ENCODE measurements at regions not wholly inside any gene's neighbourhood (a gene's known extent, or its start where the extent isn't known, plus 50 kb on each side); places are given as distances from the start of the nearest gene placed in this dataset.
"Not testable (repeated sequence)": the region's sequence is repeated elsewhere in the genome, so short reads cannot be mapped to it uniquely, and the experiment has no call there.

DNA sequence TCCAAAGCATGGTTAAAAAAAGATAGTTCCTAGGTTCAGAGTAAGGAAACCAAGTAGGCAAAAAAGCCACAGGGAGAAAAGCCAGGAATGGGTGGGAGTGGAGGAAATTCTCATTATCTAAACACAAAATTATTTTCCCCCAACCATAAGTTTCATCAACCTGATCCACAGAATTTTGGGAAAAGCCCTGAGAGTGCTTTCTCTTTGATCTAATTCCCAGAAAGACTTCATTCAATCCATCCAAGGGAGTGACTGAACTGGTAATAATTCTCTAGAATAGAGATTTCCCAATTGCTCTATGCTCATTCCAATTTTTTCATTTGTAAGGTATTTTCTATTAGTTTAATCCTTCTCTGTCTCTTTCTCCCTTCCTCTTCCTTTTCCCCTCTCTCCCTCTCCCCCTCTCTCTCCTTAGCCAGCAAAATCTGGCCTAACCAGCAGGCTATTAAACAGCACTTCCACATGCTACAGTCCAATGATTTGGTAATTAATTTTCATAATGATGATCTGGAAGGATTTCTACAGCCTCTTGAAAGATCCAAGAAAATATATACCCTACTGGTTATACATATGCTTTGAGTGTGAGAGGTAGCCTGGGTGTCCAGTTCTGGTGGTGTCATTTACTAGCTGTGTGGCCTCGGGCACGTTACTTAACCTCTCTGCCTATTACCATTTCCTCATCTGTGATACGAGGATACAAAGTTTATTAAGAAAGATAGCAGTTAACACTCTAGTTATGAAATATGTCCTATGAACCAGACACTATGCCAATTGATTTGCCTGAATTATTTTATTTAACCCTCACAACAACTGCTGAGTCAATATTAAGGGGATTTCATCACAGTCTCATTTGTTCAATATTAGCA is 251.5 kb upstream of the RASGEF1B start:
- no peak for DNase-seq (ENCODE audit: low read depth)

DNA sequence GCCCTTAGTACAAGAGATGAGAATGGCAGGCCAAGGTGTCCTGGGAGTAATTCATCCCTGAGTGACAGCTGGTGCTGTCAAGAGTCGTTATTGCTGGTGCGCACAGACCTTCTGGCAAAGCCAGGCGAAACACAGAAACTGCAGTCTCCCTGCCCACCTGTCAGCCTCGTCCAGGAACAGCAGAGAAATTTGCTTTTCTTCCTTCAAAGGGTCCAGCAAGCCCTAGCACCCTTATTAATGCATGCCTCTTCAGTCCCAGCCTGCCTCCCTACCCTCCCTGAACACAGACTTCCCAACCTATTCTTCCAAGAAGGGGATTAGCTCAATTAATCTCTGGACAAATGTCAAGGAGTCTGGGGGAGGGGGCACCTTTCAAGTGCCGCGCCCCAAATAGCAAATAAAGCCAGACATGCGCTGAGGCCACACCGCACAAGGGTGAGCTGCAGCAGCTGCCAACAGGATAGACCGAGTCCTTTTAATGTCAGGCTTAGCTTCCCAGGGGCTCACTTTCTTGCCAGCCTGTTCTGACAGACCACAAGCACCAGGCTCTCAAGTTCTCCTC is 250.7 kb upstream of the RASGEF1B start:
- DNase-seq (ENCODE audit: low read depth), result no peak

DNA sequence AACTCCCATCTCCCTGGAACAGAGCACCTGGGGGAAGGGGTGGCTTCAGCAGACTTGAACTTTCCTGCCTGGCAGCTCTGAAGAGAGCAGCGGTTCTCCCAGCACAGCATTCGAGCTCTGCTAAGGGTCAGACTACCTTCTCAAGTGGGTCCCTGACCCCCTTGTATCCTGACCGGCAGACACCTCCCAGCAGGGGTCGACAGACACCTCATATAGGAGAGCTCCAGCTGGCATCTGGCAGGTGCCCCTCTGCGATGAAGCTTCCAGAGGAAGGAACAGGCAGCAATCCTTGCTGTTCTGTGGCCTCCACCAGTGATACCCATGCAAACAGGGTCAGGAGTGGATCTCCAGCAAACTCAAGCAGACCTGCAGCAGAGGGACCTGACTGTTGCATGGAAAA is 244.1 kb upstream of the RASGEF1B start:
- DNase-seq (ENCODE audit: low read depth), result no peak

DNA sequence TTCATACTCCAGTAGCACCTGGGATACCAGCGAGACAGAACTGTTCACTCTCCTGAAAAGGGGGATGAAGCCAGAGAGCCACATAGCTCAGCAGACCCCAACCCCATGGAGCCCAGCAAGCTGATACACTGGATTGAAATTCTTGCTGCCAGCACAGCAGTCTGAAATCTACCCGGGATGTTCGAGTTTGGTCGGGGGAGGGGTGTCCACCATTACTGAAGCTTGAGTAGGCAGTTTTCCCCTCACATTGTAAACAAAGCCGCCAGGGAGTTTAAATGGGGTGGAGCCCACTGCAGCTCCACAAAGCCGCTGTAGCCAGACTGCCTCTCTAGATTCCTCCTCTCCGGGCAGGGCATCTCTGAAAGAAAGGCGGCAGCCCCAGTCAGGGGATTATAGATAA is 243.7 kb upstream of the RASGEF1B start:
- not testable (repeated sequence) for DNase-seq (ENCODE audit: low read depth)

DNA sequence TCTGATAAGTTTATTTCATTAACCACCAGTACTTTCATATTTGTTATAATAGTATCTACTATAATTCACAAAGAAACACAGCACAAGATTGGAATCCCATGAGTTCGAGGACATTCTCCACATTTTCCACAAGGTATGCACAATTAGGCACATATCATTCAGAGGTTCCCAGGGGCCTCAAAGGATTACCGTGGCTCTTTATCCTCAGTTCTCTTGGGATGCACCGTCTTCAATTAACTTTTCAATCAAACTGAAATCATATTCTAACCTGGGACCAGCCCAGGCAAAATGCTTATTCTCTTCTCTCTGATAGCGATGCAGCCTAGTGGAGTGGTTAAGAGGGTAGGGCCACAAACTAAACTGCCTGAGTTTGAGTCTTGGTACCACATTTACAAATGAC is 242.6 kb upstream of the RASGEF1B start:
- DNase-seq (ENCODE audit: low read depth), result no peak

DNA sequence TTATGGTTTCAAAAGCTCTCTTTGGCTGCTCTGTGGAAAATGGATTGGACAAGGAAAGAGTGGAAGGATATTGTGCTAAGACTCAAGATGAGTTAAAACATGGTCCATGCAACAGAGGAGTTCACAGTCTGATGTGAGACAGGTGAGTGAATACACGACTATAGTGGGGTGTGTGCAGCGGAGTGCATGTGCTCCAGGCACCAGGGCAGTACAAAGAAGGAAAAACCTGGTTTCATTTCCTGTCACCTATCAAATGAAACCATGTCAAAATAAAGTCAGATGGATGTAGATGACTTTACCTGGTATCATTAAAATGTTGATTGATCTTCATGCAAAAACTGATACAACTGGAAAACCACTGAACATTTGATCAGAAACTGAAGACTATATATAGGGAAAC is 241.0 kb upstream of the RASGEF1B start:
- DNase-seq (ENCODE audit: low read depth), result no peak

DNA sequence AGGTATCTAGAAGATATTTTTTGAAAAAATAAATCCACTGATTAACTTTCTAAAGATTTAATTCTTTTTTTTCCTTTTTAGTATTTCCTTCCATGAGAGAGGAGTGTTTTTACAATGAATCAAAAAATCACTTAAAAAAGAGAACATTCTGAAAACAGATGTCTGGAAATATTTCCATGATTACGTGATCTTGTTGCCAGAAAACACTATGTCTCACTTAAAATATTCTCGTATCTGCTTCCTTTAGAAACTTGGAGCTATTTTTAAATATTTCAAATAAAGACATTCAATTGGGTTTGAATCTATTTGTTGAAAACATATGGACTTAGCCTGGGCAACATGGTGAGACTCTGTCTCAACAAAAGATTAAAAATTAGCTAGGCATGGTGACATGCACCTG is 232.8 kb upstream of the RASGEF1B start:
- no peak for DNase-seq (ENCODE audit: low read depth)

DNA sequence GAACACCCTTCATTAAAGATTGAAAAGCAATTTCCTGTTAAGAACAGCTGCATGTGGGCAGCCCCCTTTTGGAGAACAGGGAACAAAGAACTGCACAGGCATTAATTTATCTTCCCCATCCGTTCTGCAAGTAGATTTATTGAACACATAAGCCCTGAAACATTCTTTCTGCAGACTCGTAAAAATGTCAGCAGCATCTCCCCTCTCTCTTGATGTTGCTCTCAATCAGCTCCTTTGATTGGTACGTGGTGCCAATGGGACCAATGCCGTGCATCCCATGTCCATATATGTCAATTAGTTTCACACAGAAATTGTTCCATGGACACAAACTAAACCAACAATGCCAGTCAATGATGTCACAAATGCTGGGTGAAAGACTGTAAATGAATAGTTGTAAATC is 228.5 kb upstream of the RASGEF1B start:
- DNase-seq (ENCODE audit: low read depth), result no peak

DNA sequence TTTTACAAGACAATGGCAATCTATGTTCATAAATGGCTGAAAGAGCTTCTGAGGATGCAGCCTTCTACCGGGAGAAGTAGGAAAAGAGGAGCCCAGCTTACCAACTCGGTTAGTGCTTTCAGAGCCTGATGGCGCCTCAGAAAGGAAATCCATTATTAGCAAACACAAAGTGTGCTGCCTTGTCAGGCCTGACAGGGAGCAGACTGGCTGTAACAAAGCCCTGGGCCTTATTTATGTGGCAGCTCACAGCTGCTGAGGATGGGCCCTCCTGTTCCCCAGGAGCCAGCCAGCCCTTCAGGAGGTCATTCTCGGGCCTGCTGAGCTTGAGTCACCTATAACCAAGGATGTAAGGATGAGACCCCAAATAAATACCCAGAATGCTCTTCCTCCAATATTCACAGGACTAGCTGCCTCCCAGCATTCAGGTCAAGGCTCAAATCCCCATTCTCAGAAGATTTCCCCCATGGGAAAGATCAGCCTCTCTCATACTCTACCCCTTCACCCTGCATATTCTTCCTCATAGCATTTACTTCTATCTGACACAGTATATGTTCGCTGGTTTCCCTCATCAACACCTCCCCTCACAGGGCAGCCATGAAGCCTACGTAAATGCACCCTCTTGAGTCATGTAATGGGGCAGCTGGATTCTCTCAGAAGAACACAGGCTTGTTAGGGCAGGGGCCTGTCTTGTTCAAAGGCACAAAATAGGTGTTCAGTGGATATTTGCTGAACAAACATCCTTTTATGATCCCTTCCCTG is 227.0 kb upstream of the RASGEF1B start:
- no peak for DNase-seq (ENCODE audit: low read depth)

DNA sequence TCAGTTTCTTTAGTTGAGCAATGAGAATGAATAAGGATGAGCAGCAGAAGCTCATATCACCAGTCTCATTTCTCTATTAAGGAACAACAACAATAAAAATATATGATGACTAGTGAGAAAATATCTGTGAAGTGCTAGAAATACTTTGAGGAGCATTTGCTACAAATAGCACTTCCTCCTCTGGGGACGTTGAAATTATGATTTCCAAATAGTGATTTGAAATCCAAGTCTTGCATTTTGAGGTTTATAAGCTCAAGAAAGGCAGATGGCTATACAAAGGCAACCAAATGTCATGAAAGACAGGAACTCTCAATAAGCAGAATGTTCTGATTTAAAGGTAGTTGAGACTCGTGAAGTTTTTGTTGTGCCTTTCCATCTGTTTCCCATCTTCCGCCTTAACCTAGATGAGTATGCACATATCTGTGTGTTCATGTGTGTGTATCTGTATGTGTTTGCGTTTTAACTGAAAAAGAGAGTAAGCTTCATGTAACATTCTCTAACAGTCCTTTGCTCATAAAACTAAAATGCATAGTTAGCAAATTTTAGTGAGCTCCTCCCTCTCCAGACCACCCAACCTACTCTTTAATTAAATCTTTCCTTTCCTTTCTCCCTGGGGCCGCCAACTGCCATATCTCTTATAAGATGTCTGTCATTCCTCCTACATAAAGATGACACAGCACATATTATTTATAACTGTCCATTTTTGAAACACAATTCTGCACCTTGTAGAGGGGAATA is 222.6 kb upstream of the RASGEF1B start:
- no peak for DNase-seq (ENCODE audit: low read depth)

DNA sequence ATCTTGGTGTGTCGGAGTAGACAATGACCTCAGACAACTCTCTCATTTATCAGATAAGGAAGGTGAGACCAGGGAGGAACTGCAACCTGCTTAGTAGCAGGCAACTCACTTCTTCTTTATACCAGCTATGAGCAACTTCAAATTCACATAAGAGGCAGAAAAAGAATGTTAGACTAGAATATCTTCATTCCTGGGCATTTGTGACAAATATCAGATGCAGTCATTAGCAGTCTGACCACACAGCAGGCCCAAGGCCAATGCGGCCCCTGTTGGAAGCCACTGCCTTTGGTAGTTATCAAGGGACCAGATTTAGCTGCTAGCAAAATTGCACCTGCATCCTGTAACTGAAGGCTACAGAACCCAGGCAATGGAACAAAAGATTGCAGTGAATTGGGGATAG is 219.2 kb upstream of the RASGEF1B start:
- no peak for DNase-seq (ENCODE audit: low read depth)

DNA sequence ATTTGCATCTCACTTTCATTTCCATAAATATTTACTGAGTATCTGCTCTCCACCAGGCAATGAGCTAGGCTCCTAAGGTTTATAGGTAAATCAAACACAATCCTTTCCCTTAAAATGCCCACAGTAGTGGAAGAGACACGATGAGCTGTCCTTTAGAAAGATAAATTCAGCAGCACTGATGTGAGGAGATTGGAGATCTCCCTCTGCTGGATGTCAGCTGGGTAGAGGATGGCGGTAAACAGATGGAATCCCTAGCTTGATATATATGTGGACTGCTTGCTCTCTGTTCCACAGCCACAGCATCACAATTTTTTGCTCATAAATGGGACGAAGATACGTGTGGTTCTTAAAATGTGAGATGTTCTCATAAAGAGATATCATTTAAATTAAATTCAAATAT is 216.4 kb upstream of the RASGEF1B start:
- no peak for DNase-seq (ENCODE audit: low read depth)

DNA sequence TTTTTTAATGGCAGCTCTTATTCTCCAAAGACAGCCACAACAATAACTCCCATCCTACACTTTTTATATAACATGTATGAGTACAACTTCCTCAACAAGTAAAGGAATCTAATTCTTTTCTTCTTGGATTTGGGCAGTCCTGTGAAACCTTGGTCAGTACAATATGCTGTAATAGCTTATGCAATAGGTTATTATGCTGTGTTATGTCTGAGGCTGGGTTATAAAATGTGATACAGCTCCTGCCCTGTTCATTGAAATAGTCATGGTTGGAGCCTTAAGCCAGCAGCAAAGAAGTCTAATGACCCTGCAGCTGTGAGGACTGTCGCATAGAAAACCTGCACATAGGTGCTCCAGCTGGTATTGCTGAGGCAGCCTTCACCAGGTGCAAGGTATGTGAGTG is 215.8 kb upstream of the RASGEF1B start:
- DNase-seq (ENCODE audit: low read depth), result no peak

DNA sequence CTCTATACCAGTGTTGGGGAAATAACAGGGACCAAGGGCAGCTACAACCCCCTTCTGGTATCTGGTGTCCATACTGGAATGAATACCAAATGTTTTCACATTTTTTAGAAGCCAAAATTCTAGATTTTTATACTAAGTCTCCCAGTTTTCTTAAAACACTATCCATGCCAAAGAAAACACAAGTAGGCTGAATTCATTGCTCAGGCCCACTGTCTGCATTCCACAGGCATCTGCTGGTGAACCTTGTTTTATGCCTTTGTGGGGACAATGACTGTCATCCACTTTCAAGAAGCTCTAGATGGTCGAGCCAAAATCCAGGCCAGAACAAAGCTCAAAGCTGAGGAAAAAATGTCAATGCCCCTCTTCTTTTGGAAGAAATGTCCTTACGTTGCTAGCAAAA is 213.4 kb upstream of the RASGEF1B start:
- DNase-seq (ENCODE audit: low read depth), result no peak

DNA sequence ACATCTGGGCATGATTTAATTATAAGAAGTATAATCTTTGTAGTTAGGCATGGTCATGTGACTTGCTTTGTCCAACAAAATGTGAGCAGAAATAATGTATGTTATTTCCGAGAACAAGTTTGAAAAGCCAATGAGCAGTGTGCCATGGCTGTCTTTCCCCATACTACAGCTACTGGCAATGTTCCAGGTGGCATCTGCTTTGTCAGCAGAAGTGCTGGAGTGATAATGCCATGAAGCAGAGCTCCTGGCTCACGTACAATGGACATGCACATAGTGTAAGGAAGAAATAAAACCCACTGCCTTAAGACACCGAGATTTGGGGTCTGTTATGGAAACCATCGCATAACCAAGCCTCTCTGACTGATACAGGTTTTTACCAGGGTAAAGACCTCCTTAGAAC is 212.6 kb upstream of the RASGEF1B start:
- DNase-seq (ENCODE audit: low read depth), result no peak

DNA sequence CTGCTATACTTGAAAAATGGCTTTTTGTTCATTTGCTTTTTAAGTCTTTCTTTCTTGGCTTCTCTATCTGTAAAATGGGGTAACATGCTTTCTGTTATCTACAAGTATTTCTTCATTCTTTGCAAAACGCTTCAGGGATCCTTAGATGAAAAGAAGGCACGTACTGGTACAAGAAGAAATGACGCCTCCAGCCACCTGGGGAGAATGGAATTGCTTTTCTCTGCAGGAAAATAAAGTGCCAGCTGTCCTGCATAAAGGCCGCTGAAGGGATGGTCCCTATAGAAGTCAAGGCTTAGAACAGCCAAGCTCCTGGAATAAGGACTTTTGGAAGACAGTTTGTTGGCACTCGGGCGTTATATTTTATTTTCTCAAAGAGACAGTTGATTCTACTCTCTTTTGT is 210.8 kb upstream of the RASGEF1B start:
- DNase-seq (ENCODE audit: low read depth), result no peak

DNA sequence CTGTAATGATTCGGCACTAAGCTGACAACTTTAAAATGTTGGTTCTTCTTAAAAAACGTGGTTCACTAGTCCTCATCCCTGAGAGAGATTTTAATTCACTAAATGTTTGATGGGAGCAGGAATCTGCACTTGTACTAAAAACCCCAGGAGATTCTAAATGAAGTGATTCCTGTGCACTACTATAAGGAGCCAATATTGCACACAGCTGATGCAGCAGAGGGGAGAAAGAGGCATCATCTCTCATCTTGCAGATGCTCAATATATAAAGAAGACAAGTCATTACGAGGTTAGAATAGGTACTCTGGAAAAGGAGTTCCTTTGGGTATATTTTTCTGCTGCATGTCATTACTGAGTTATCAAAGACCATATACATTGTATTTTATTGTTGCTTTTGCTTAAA is 207.6 kb upstream of the RASGEF1B start:
- DNase-seq (ENCODE audit: low read depth), result no peak

DNA sequence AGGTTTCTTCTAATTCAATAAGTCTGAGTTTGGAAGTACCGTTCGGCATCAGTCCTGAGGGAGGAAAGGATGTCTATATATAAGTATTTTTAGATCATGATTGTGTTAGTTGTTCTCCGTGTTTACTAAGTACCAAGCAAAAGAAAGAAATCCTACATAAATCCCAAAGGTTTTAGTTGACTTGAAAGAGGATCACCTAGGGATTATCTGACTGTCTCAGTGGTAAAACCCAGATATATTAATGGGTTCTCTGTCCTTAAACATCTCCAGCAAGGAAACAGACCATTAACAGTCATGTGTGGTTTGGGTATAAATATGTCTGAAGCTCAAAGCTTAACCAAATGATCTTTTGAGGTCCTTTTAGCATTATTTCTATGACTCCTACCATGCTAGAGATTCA is 207.1 kb upstream of the RASGEF1B start:
- DNase-seq (ENCODE audit: low read depth), result no peak

DNA sequence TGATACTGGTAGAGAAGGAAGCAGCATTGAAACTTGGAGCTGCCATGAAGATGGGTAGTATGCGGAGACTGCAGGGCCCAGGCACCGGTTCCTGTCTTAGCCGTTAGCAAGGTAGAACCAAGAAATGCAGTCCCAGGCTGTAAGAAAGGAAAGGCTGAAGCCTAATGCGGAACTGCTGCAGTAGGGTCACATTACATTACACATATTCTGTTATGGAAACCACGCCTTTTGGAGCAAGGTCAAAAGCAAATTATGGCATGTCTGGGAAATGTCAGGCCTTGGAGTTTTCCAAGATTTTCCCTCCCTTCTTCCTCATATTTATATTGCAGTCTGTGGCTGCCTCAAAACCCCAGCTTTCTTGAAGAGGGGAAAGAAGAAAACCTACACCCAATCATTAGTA is 204.8 kb upstream of the RASGEF1B start:
- no peak for DNase-seq (ENCODE audit: low read depth)

DNA sequence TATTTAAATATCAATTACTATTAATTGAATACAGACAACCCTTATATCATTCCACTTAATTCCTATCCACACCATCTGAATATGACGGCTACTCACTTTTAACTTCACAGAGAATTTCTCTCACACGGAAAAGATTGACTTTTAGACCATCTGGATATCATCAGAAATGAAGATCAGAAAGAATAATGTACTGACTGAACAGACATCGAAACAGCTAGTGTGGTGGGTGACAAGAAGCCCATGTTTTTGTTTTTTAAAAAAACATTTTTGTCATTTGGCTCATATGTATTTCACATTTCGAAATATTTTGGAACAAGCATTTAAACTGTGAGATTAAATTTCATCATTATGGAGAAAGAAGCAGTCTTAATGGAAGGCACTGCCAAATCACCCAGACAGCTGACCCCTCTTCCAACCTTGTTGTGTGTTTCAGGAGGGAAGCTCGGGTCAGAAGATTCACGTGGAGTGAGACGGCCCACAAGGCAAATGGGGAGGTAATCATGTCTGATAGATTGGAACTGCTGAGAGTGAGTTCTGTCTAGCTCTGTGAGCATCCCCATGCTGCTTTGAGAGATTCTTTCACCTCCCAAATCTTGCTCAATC is 204.2 kb upstream of the RASGEF1B start:
- no peak for DNase-seq (ENCODE audit: low read depth)

DNA sequence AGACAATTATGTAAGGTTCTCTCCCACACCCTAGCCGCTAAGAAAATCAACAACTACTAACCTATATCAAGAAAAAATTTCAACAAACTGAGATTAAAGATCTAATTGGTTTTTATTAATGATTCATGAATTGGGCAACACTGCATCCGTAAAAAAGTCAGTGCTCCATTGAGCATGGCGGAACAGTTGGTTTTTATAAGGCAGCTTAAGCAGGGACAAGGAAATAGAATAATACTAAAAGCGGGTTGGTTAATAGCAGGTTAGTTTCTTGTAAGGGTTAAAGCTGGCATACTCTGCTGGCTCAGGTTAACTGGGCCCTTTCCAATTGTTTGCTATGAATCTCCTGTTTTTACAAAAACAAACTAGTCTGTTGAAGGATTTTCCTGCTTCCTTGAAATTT is 202.3 kb upstream of the RASGEF1B start:
- no peak for DNase-seq (ENCODE audit: low read depth)

DNA sequence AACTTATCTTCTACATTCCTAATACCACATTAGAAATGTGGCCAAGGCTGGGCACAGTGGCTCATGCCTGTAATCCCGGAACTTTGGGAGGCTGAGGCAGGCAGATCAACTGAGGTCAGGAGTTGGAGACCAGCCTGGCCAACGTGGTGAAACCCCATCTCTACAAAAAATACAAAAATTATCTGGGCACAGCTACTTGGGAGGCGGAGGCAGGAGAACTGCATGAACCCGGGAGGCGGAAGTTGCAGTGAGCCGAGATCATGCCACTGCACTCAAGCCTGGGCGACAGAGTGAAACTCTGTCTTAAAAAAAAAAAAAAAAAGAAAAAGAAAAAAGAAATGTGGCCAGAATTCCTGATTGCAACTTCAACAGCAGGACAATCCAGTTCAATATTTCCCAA is 196.6 kb upstream of the RASGEF1B start:
- not testable (repeated sequence) for DNase-seq (ENCODE audit: low read depth)
